HepG2 (cell line): ENCODE measurements at regions not wholly inside any gene's neighbourhood (a gene's known extent, or its start where the extent isn't known, plus 50 kb on each side); places are given as distances from the start of the nearest gene placed in this dataset.

Source experiments
- ATAC-seq: fragments of 200-7000 bp; cut with Tn5 transposase; 3 replicates; pipeline ENCODE4 v1.9.1; 2020; ENCODE audit warnings: mild to moderate bottlenecking, moderate library complexity
- BruUV-seq: library from RNA; stranded (reverse); fragments of 400-500 nt; replicated peaks from 2 replicates; lab custom pipeline; 2021; lab: Mats Ljungman, UMichigan
- CTCF ChIA-PET: fragments of 300-600 bp; formaldehyde crosslinking; extraction: SDS; loops from one replicate; lab custom pipeline; 2021; ENCODE audit warnings: low total read pairs, inconsistent platforms, low intra/inter-chr PET ratio; lab: Yijun Ruan, JAX
- POLR2A ChIA-PET: fragments of 350-600 bp; sonication (Branson Sonifier 250); formaldehyde crosslinking; loops from one replicate; lab custom pipeline; 2020; ENCODE audit warnings: antibody characterized with exemption, inconsistent platforms; lab: Yijun Ruan, JAX
- DNase-seq: peaks from one replicate; pipeline ENCODE4 v3.0.0-alpha.2; 2015; ENCODE audit warnings: low spot score
- FAIRE-seq: peaks from 3 replicates; lab custom pipeline; 2011; peaks lifted over from hg19 to GRCh38; lab: Jason Lieb, UNC
- H2AFZ ChIP-seq: one replicate; pipeline ENCODE4 v1.6.1; 2011; ENCODE audit warnings: low read length, inconsistent platforms
- H3K27ac ChIP-seq: fragments of 300-600 bp; 3 replicates; pipeline ENCODE4 v1.8.0; 2011; ENCODE audit warnings: mixed run types, mild to moderate bottlenecking, mixed read lengths, low read length, inconsistent platforms; ENCODE audit not compliant: insufficient read depth; ENCODE audit errors: extremely low read length
- H3K27me3 ChIP-seq, 2 experiments: fragments of 200-600 bp in 1 of 2; 2 replicates in 1 of 2; 3 replicates in 1 of 2; pipeline versions ENCODE4 v1.6.0 to v1.8.0; 2011; ENCODE audit warnings: low read length in 2 of 2, mild to moderate bottlenecking in 2 of 2, moderate library complexity in 2 of 2, inconsistent platforms in 1 of 2; ENCODE audit not compliant: insufficient read depth in 2 of 2, control insufficient read depth in 1 of 2
- H3K36me3 ChIP-seq, 2 experiments: fragments of 200-600 bp in 1 of 2; replicated peaks in 1 of 2; 2 replicates in 1 of 2; 3 replicates in 1 of 2; pipeline versions ENCODE4 v1.5.1 to v1.8.0; 2011; ENCODE audit warnings: low read length in 2 of 2, inconsistent platforms in 1 of 2; ENCODE audit not compliant: insufficient read depth in 2 of 2, control insufficient read depth in 1 of 2
- H3K4me1 ChIP-seq: 2 replicates; pipeline ENCODE4 v1.5.1; 2012; ENCODE audit warnings: low read length, inconsistent platforms; ENCODE audit not compliant: insufficient read depth
- H3K4me2 ChIP-seq: 2 replicates; pipeline ENCODE4 v1.6.0; 2011; ENCODE audit warnings: low read depth, low read length, inconsistent platforms
- H3K4me3 ChIP-seq, 3 experiments: fragments of 200-600 bp in 1 of 3; sonication (generic), shearing (Covaris generic) in 1 of 3; replicated peaks in 1 of 3; 2 replicates each; pipeline ENCODE4 v1.5.1; 2011 to 2016; ENCODE audit warnings: low read length in 3 of 3, inconsistent platforms in 2 of 3, low read depth in 2 of 3, mild to moderate bottlenecking in 2 of 3, control low read depth in 1 of 3, mixed read lengths in 1 of 3; ENCODE audit not compliant: insufficient read depth in 1 of 3
- H3K79me2 ChIP-seq: one replicate; pipeline ENCODE4 v1.6.1; 2011; ENCODE audit warnings: low read length, inconsistent platforms; ENCODE audit not compliant: insufficient read depth
- H3K9ac ChIP-seq: 2 replicates; pipeline ENCODE4 v1.6.0; 2011; ENCODE audit warnings: mild to moderate bottlenecking, low read depth, low read length, inconsistent platforms; ENCODE audit not compliant: insufficient read depth
- H3K9me3 ChIP-seq: 2 replicates; pipeline ENCODE4 v1.5.1; 2012; ENCODE audit warnings: mild to moderate bottlenecking, low read length
- H4K20me1 ChIP-seq: 2 replicates; pipeline ENCODE4 v1.6.0; 2011; ENCODE audit warnings: inconsistent platforms, mild to moderate bottlenecking, low read length, moderate library complexity; ENCODE audit not compliant: insufficient read depth
- EZH2 ChIP-seq: conservative IDR thresholded peaks from 2 replicates; pipeline ENCODE4 v1.6.1; 2012; ENCODE audit warnings: mild to moderate bottlenecking, low read depth, low read length, moderate library complexity
- FOXM1 ChIP-seq: sonication (generic); formaldehyde crosslinking; IDR thresholded peaks from 2 replicates; pipeline ENCODE4 v1.5.0; 2020; ENCODE audit warnings: missing genetic modification reagents
- FOXP1 ChIP-seq, 2 experiments: fragments of 450-650 bp in 1 of 2; IDR thresholded peaks; 2 replicates each; pipeline ENCODE4 v1.6.1; 2017 to 2018; ENCODE audit warnings: antibody characterized with exemption in 1 of 2
- GATAD1 ChIP-seq: IDR thresholded peaks from 2 replicates; pipeline ENCODE4 v1.6.1; 2016; ENCODE audit warnings: missing genetic modification reagents, missing compliant biosample characterization
- ISL2 ChIP-seq: sonication (generic); formaldehyde crosslinking; IDR thresholded peaks from 2 replicates; pipeline ENCODE4 v1.5.0; 2020; ENCODE audit warnings: missing genetic modification reagents
- MEF2D ChIP-seq: sonication (generic); formaldehyde crosslinking; IDR thresholded peaks from 2 replicates; pipeline ENCODE4 v1.5.1; 2020; ENCODE audit warnings: mild to moderate bottlenecking, missing genetic modification reagents
- NFKB2 ChIP-seq: sonication (generic); formaldehyde crosslinking; IDR thresholded peaks from 2 replicates; pipeline ENCODE4 v1.4.0; 2020; ENCODE audit warnings: missing genetic modification reagents, borderline replicate concordance
- NFYB ChIP-seq: sonication (generic); formaldehyde crosslinking; IDR thresholded peaks from 2 replicates; pipeline ENCODE4 v1.4.0; 2020; ENCODE audit warnings: missing genetic modification reagents
- NR2F6 ChIP-seq, 2 experiments: IDR thresholded peaks; 2 replicates each; pipeline ENCODE4 v1.6.1; 2016; ENCODE audit warnings: antibody characterized with exemption in 1 of 2, mild to moderate bottlenecking in 1 of 2
- RFX1 ChIP-seq: fragments of 450-650 bp; IDR thresholded peaks from 2 replicates; pipeline ENCODE4 v1.6.1; 2017
- SATB2 ChIP-seq: sonication (generic); formaldehyde crosslinking; IDR thresholded peaks from 2 replicates; pipeline ENCODE4 v1.5.0; 2020; ENCODE audit warnings: missing genetic modification reagents
- SIX1 ChIP-seq: sonication (generic); formaldehyde crosslinking; IDR thresholded peaks from 2 replicates; pipeline ENCODE4 v1.4.0; 2020; ENCODE audit warnings: missing genetic modification reagents, borderline replicate concordance
- SKIL ChIP-seq: sonication (generic); formaldehyde crosslinking; IDR thresholded peaks from 2 replicates; pipeline ENCODE4 v1.8.0; 2022; ENCODE audit warnings: missing genetic modification reagents, mild to moderate bottlenecking, moderate library complexity, borderline replicate concordance
- SRF ChIP-seq: IDR thresholded peaks from 2 replicates; pipeline ENCODE4 v1.6.1; 2011; ENCODE audit warnings: mild to moderate bottlenecking, low read depth, low read length, moderate library complexity
- ZNF276 ChIP-seq: sonication (generic); formaldehyde crosslinking; IDR thresholded peaks from 2 replicates; pipeline ENCODE4 v1.4.0; 2020; ENCODE audit warnings: mild to moderate bottlenecking, low read depth, missing genetic modification reagents
- ZNF337 ChIP-seq: sonication (generic); formaldehyde crosslinking; IDR thresholded peaks from 2 replicates; pipeline ENCODE4 v1.5.1; 2020; ENCODE audit warnings: missing genetic modification reagents, low read depth, mild to moderate bottlenecking, borderline replicate concordance
- ZNF44 ChIP-seq: sonication (generic); formaldehyde crosslinking; IDR thresholded peaks from 2 replicates; pipeline ENCODE4 v1.5.1; 2020; ENCODE audit warnings: mild to moderate bottlenecking, missing genetic modification reagents
- ZNF652 ChIP-seq: IDR thresholded peaks from 2 replicates; pipeline ENCODE4 v1.6.1; 2016; ENCODE audit warnings: low read depth, borderline replicate concordance
- ZNF768 ChIP-seq: sonication (generic); formaldehyde crosslinking; IDR thresholded peaks from 2 replicates; pipeline ENCODE4 v1.4.0; 2020; ENCODE audit warnings: missing genetic modification reagents
- ZSCAN25 ChIP-seq: sonication (generic); formaldehyde crosslinking; IDR thresholded peaks from 2 replicates; pipeline ENCODE4 v1.8.0; 2022; ENCODE audit warnings: mild to moderate bottlenecking, missing genetic modification reagents
- WGBS: methylation state at CpG from one replicate; pipeline ENCODE4 v1.1.6; 2017; ENCODE audit warnings: low lambda C conversion rate; 5-methylcytosine and 5-hydroxymethylcytosine counted together
- in situ Hi-C: cut with HindIII; loops from 2 replicates; pipeline ENCODE4 v1.10.0; 2017; ENCODE audit warnings: low pct_unique_long_range_greater_than_20kb; ENCODE audit not compliant: extremely low pct_ligation_motif_present
- intact Hi-C: fragments of 100-400 bp; cut with micrococcal nuclease; formaldehyde crosslinking; loops from one replicate; pipeline ENCODE4 v1.10.0; 2022; ENCODE audit not compliant: unreplicated experiment

- no peak for TF ChIP-seq NFYB (CRISPR knock-in tag)
Measured at GRCh38 chr15:93168910-93169309, 79.9 kb upstream of the RGMA start (continued).

DNA sequence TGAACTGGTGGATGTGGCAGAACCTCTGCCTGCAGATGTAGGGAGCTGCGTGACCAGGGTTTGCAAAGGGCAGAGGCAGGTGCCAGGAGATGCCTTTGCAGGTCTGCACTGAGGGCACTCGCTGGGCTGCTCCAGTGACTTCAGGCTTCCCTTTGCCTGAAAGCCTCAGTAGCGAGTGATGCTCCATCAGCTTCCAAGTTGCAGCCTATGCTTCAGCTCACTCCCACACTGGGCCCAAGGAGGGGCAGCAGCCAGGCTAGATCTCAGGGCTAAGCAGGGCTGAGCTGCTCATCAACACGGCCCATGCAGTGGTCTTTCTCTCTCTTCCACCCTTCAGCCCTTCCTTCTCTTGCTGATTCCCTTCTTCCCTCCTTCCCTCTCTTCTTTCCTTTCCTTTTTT, 78.3 kb upstream of the RGMA start:
- no peaks in the 10 kb centered on the region for H3K9me3 ChIP-seq
- H3K79me2 ChIP-seq: no peaks in the 10 kb centered on the region
- no peaks in the 10 kb centered on the region for H4K20me1 ChIP-seq
- peaks cover 3 to 5% of the 10 kb centered on the region in 2 experiments; a peak in 2 of 5 replicates for H3K27me3 ChIP-seq
- no peak overlapping the region for H2AFZ ChIP-seq
- intact Hi-C loops: no loop called here
- no peak overlapping the region for H3K9ac ChIP-seq
- in situ Hi-C loops: no loop called here
- BruUV-seq: no TSS peak
- no peak overlapping the region for H3K4me3 ChIP-seq
- CTCF ChIA-PET: no interaction called here
- TF ChIP-seq ZNF276 (no peak), EZH2 (no peak), ZNF768 (CRISPR knock-in tag) (no peak), FOXP1 (IDR thresholded peaks at IDR 0.05) (no peak), FOXP1 (CRISPR knock-in tag; IDR thresholded peaks at IDR 0.05) (no peak), ZNF337 (CRISPR knock-in tag) (no peak), SRF (no peak), NFKB2 (CRISPR knock-in tag) (no peak), ZSCAN25 (CRISPR knock-in tag) (no peak), GATAD1 (CRISPR knock-in tag) (no peak), NR2F6 (IDR thresholded peaks at IDR 0.05) (no peak), NR2F6 (CRISPR knock-in tag; IDR thresholded peaks at IDR 0.05) (no peak), FOXM1 (CRISPR knock-in tag) (no peak), MEF2D (CRISPR knock-in tag) (no peak), SIX1 (CRISPR knock-in tag) (no peak), ISL2 (CRISPR knock-in tag) (no peak), SKIL (no peak), SATB2 (CRISPR knock-in tag) (no peak), RFX1 (no peak), ZNF44 (CRISPR knock-in tag) (no peak), ZNF652 (CRISPR knock-in tag) (no peak)
- TF ChIP-seq, all 625 proteins: peak for 0
- no peaks in the 10 kb centered on the region for H3K4me1 ChIP-seq
- H3K4me2 ChIP-seq: no peak overlapping the region
- 35% methylated on average over 1 of the region's 4 CpGs for WGBS
- H3K27ac ChIP-seq: no peak overlapping the region
- no peak for ATAC-seq
- POLR2A ChIA-PET: no interaction called here
- H3K36me3 ChIP-seq: no peaks in the 10 kb centered on the region
- FAIRE-seq: no peak
- no peak for DNase-seq
